H1 (cell line): ENCODE measurements at regions not wholly inside any gene's neighbourhood (a gene's known extent, or its start where the extent isn't known, plus 50 kb on each side); places are given as distances from the start of the nearest gene placed in this dataset.

Source experiments
- CTCF ChIA-PET: fragments of 300-600 bp; sonication (Branson Sonifier 250); formaldehyde crosslinking; loops from one replicate; lab custom pipeline; 2021; ENCODE audit not compliant: partially characterized antibody; lab: Charles Lee
- POLR2A ChIA-PET: fragments of 300-600 bp; sonication (Branson Sonifier 250); formaldehyde crosslinking; loops from one replicate; lab custom pipeline; 2021; ENCODE audit warnings: inconsistent platforms; ENCODE audit not compliant: partially characterized antibody; lab: Charles Lee
- DNase-seq, 2 experiments: peaks; one replicate each; pipeline versions ENCODE4 v3.0.0 to v3.0.0-alpha.2; 2010 to 2022; ENCODE audit warnings: low spot score in 2 of 2, low read depth in 1 of 2, mixed read lengths in 1 of 2
- FAIRE-seq: peaks from 2 replicates; lab custom pipeline; 2011; peaks lifted over from hg19 to GRCh38; lab: Jason Lieb, UNC
- H2AFZ ChIP-seq: 2 replicates; pipeline ENCODE4 v1.8.1; 2012; ENCODE audit warnings: low read length, inconsistent platforms
- H2AK5ac ChIP-seq: 2 replicates; pipeline ENCODE4 v1.6.1; 2013; ENCODE audit warnings: low read depth, low read length
- H2BK120ac ChIP-seq: replicated peaks from 2 replicates; pipeline ENCODE3; 2013; ENCODE audit warnings: low read depth, low read length, inconsistent platforms
- H2BK12ac ChIP-seq: 2 replicates; pipeline ENCODE4 v1.6.1; 2013; ENCODE audit warnings: low read depth, low read length
- H2BK15ac ChIP-seq: 2 replicates; pipeline ENCODE4 v1.6.1; 2013; ENCODE audit warnings: low read length
- H2BK20ac ChIP-seq: 2 replicates; pipeline ENCODE4 v1.6.1; 2013; ENCODE audit warnings: low read length
- H2BK5ac ChIP-seq: 2 replicates; pipeline ENCODE4 v1.6.1; 2013; ENCODE audit warnings: low read depth, low read length
- H3K14ac ChIP-seq: 2 replicates; pipeline ENCODE4 v1.6.1; 2013; ENCODE audit warnings: inconsistent platforms; ENCODE audit not compliant: insufficient read length
- H3K18ac ChIP-seq: 2 replicates; pipeline ENCODE4 v1.6.1; 2013; ENCODE audit warnings: low read length; ENCODE audit errors: extremely low read depth
- H3K23ac ChIP-seq: 2 replicates; pipeline ENCODE4 v1.6.1; 2013; ENCODE audit warnings: inconsistent platforms; ENCODE audit not compliant: insufficient read length
- H3K23me2 ChIP-seq: 2 replicates; pipeline ENCODE4 v1.6.1; 2013; ENCODE audit warnings: low read depth, low read length
- H3K27ac ChIP-seq: 2 replicates; pipeline ENCODE4 v1.6.1; 2011; ENCODE audit warnings: low read depth, low read length, inconsistent platforms
- H3K27me3 ChIP-seq, 4 experiments: replicated peaks in 1 of 4; 1 replicate in 1 of 4; 2 replicates in 3 of 4; pipeline versions ENCODE4 v1.6.1 to v1.8.1; 2011 to 2013; ENCODE audit warnings: low read length in 3 of 4, mild to moderate bottlenecking in 3 of 4, inconsistent platforms in 2 of 4, mixed read lengths in 2 of 4, moderate library complexity in 1 of 4; ENCODE audit not compliant: control insufficient read depth in 3 of 4, insufficient read depth in 3 of 4; ENCODE audit errors: extremely low read depth in 1 of 4
- H3K36me3 ChIP-seq, 4 experiments: 2 replicates each; pipeline versions ENCODE4 v1.6.1 to v1.8.1; 2011 to 2013; ENCODE audit warnings: mild to moderate bottlenecking in 4 of 4, low read length in 3 of 4, moderate library complexity in 2 of 4, control low read depth in 1 of 4, inconsistent platforms in 1 of 4; ENCODE audit not compliant: insufficient read depth in 4 of 4, control insufficient read depth in 2 of 4
- H3K4ac ChIP-seq: replicated peaks from 2 replicates; pipeline ENCODE3; 2013; ENCODE audit warnings: low read length, low read depth, mixed read lengths, inconsistent platforms; ENCODE audit not compliant: insufficient read length
- H3K4me1 ChIP-seq, 4 experiments: replicated peaks in 1 of 4; 1 replicate in 1 of 4; 2 replicates in 3 of 4; pipeline versions ENCODE4 v1.6.1 to v1.8.1; 2011 to 2013; ENCODE audit warnings: low read length in 3 of 4, inconsistent platforms in 2 of 4, mixed read lengths in 1 of 4; ENCODE audit not compliant: insufficient read depth in 4 of 4, control insufficient read depth in 3 of 4
- H3K4me2 ChIP-seq, 2 experiments: 2 replicates each; pipeline versions ENCODE4 v1.6.1 to v1.8.1; 2011 to 2013; ENCODE audit warnings: low read depth in 2 of 2, low read length in 2 of 2, control low read depth in 1 of 2, inconsistent platforms in 1 of 2, mild to moderate bottlenecking in 1 of 2; ENCODE audit not compliant: insufficient read depth in 1 of 2
- H3K4me3 ChIP-seq, 4 experiments: fragments of 200-600, 300-600 bp in 1 of 4; sonication (generic), shearing (Covaris generic), sonication (Bioruptor Twin) in 1 of 4; 2 replicates each; pipeline versions ENCODE4 v1.5.1 to v1.8.1; 2011 to 2016; ENCODE audit warnings: low read length in 4 of 4, low read depth in 3 of 4, control low read depth in 2 of 4, inconsistent platforms in 2 of 4, mild to moderate bottlenecking in 2 of 4, mixed read lengths in 1 of 4, moderate library complexity in 1 of 4; ENCODE audit not compliant: insufficient read depth in 2 of 4; ENCODE audit errors: extremely low read depth in 1 of 4
- H3K56ac ChIP-seq: replicated peaks from 2 replicates; pipeline ENCODE3; 2013; ENCODE audit warnings: low read depth, mild to moderate bottlenecking, mixed read lengths, low read length, inconsistent platforms; ENCODE audit not compliant: insufficient read length
- H3K79me1 ChIP-seq: 2 replicates; pipeline ENCODE4 v1.6.1; 2013; ENCODE audit warnings: low read depth, low read length, control low read depth
- H3K79me2 ChIP-seq, 2 experiments: 2 replicates each; pipeline versions ENCODE4 v1.6.1 to v1.8.1; 2012 to 2013; ENCODE audit warnings: low read length in 2 of 2, mild to moderate bottlenecking in 2 of 2, inconsistent platforms in 1 of 2; ENCODE audit not compliant: insufficient read depth in 2 of 2, control insufficient read depth in 1 of 2
- H3K9ac ChIP-seq, 4 experiments: replicated peaks in 1 of 4; 1 replicate in 1 of 4; 2 replicates in 3 of 4; pipeline versions ENCODE4 v1.6.1 to v1.8.1; 2011 to 2013; ENCODE audit warnings: low read depth in 3 of 4, low read length in 3 of 4, control low read depth in 2 of 4, mild to moderate bottlenecking in 2 of 4, moderate library complexity in 2 of 4, inconsistent platforms in 1 of 4; ENCODE audit errors: extremely low read depth in 1 of 4
- H3K9me3 ChIP-seq, 2 experiments: 2 replicates each; pipeline versions ENCODE4 v1.6.1 to v1.8.1; 2012 to 2013; ENCODE audit warnings: mild to moderate bottlenecking in 2 of 2, moderate library complexity in 2 of 2, control low read depth in 1 of 2, inconsistent platforms in 1 of 2, low read depth in 1 of 2, low read length in 1 of 2, mixed read lengths in 1 of 2; ENCODE audit not compliant: insufficient read depth in 2 of 2
- H4K20me1 ChIP-seq, 2 experiments: replicated peaks in 1 of 2; 2 replicates each; pipeline versions ENCODE3 to v1.8.1; 2011 to 2013; ENCODE audit warnings: inconsistent platforms in 2 of 2, low read length in 2 of 2, mild to moderate bottlenecking in 1 of 2; ENCODE audit not compliant: insufficient read depth in 2 of 2, control insufficient read depth in 1 of 2
- H4K5ac ChIP-seq: 2 replicates; pipeline ENCODE4 v1.6.1; 2013; ENCODE audit warnings: low read length, low read depth, mixed read lengths, inconsistent platforms; ENCODE audit not compliant: insufficient read length
- H4K8ac ChIP-seq: 2 replicates; pipeline ENCODE4 v1.8.0; 2013; ENCODE audit warnings: mild to moderate bottlenecking, moderate library complexity, low read length, inconsistent platforms; ENCODE audit not compliant: insufficient read depth; ENCODE audit errors: extremely low read depth
- H4K91ac ChIP-seq: replicated peaks from 2 replicates; pipeline ENCODE3; 2013; ENCODE audit warnings: low read length, mixed read lengths, inconsistent platforms; ENCODE audit not compliant: insufficient read length
- CBX5 ChIP-seq: fragments of 300-800, 300-1000 bp; sonication (generic); IDR thresholded peaks from 2 replicates; pipeline ENCODE4 v1.7.1; 2016; ENCODE audit warnings: antibody characterized with exemption, low read length, low read depth
- CEBPB ChIP-seq: IDR thresholded peaks from 2 replicates; pipeline ENCODE4 v1.6.1; 2012; ENCODE audit warnings: low read depth, low read length
- CHD2 ChIP-seq: IDR thresholded peaks from 2 replicates; pipeline ENCODE4 v1.6.1; 2012; ENCODE audit warnings: low read length, improper control_type of control experiment
- HDAC6 ChIP-seq: IDR thresholded peaks from one replicate; pipeline ENCODE4 v1.7.1; 2012; ENCODE audit warnings: low read depth, mild to moderate bottlenecking, inconsistent platforms, low read length, moderate library complexity
- KDM1A ChIP-seq: fragments of 200-600, 300-600 bp; sonication (generic); IDR thresholded peaks from 2 replicates; pipeline ENCODE4 v1.7.1; 2016; ENCODE audit warnings: mild to moderate bottlenecking, low read length, borderline replicate concordance
- RAD21 ChIP-seq, 2 experiments: IDR thresholded peaks in 1 of 2; conservative IDR thresholded peaks in 1 of 2; 2 replicates each; pipeline ENCODE4 v1.6.1; 2011; ENCODE audit warnings: low read depth in 2 of 2, low read length in 2 of 2, improper control_type of control experiment in 1 of 2, inconsistent platforms in 1 of 2, mild to moderate bottlenecking in 1 of 2, moderate library complexity in 1 of 2
- SAP30 ChIP-seq: fragments of 300-600 bp; sonication (generic); IDR thresholded peaks from 2 replicates; pipeline ENCODE4 v1.7.1; 2012; ENCODE audit warnings: low read length, moderate library complexity, mild to moderate bottlenecking, inconsistent platforms; ENCODE audit not compliant: insufficient read depth, insufficient replicate concordance
- SP2 ChIP-seq: IDR thresholded peaks from 2 replicates; pipeline ENCODE4 v1.6.1; 2012; ENCODE audit warnings: mild to moderate bottlenecking, low read length, inconsistent platforms
- SRF ChIP-seq: IDR thresholded peaks from 2 replicates; pipeline ENCODE4 v1.6.1; 2011; ENCODE audit warnings: mild to moderate bottlenecking, low read depth, low read length, moderate library complexity
- SUZ12 ChIP-seq: fragments of 200-600 bp; sonication (generic); IDR thresholded peaks from 2 replicates; pipeline ENCODE4 v1.6.1; 2012; ENCODE audit warnings: mild to moderate bottlenecking, inconsistent platforms, low read length, moderate library complexity, mixed read lengths
- TAF7 ChIP-seq: optimal IDR thresholded peaks from 2 replicates; pipeline ENCODE3; 2011; ENCODE audit warnings: low read depth, mild to moderate bottlenecking, inconsistent platforms, low read length, moderate library complexity, borderline replicate concordance
- TCF12 ChIP-seq: IDR thresholded peaks from 2 replicates; pipeline ENCODE4 v1.6.1; 2011; ENCODE audit warnings: low read depth, mild to moderate bottlenecking, low read length
- TF ChIP-seq, protein P1 (sequence below), 3 experiments: IDR thresholded peaks; 1 replicate in 2 of 3; 2 replicates in 1 of 3; pipeline versions ENCODE4 v1.5.1 to v1.6.1; 2011; ENCODE audit warnings: low read length in 3 of 3, mild to moderate bottlenecking in 3 of 3, inconsistent platforms in 2 of 3, low read depth in 1 of 3, moderate library complexity in 1 of 3; ENCODE audit not compliant: insufficient read depth in 1 of 3; ENCODE audit errors: control extremely low read depth in 1 of 3

DNA sequence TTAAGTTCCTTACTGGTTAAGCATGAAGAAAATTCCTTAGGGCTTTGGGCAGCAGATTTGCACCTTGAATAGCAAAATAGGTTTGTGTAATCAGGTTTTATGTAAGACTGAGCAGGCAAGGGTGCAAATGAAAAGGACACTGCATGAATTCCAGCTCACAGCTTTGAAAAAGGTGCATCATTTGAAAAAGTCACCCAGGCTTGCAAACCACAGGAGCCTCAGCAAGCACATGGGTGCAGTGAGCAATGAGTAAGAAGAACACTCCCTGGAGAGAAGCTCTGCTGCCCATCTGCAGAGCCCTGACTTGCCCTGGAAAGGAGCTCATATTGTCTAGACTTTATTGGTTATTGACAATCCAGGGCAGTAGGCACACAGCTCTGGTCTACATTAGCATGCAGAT, 165.6 kb upstream of the KCNJ16 start:
- Histone ChIP-seq H3K18ac (no peak overlapping the region), H2BK120ac (no peak overlapping the region), H3K4me3 (no peak overlapping the region), H3K4me2 (no peak overlapping the region), H3K27ac (no peak overlapping the region), H3K27me3 (no peaks in the 10 kb centered on the region), H3K4ac (no peak overlapping the region), H3K23ac (no peak overlapping the region), H2AFZ (no peak overlapping the region), H3K9me3 (no peaks in the 10 kb centered on the region), H4K91ac (no peak overlapping the region), H2BK15ac (no peak overlapping the region), H3K14ac (no peak overlapping the region), H4K5ac (no peak overlapping the region), H3K79me1 (no peaks in the 10 kb centered on the region), H3K9ac (no peak overlapping the region), H2BK5ac (no peak overlapping the region), H4K8ac (no peak overlapping the region), H3K56ac (no peak overlapping the region), H3K23me2 (no peaks in the 10 kb centered on the region), H4K20me1 (no peaks in the 10 kb centered on the region), H2BK12ac (no peak overlapping the region), H3K4me1 (peaks cover 0 to 5% (median under 1%) of the 10 kb centered on the region in 4 experiments; a peak in 2 of 7 replicates), H2AK5ac (no peak overlapping the region), H3K79me2 (no peaks in the 10 kb centered on the region), H3K36me3 (no peaks in the 10 kb centered on the region), H2BK20ac (no peak overlapping the region)
- ChIA-PET CTCF (interaction anchor here (0.6 kb wide), 1 partner anchor 290 kb away, joined by 3 read pairs; no protein-coding TSS in a partner anchor), POLR2A (no interaction called here)
- no peak for DNase-seq
- FAIRE-seq, result no peak
- TF ChIP-seq TAF7 (no peak), SP2 (no peak), HDAC6 (no peak), TCF12 (no peak), RAD21 (IDR thresholded peaks at IDR 0.05 in 1 of 2, conservative IDR thresholded peaks at IDR 0.05 in 1 of 2; ENCODE audit: low read depth in 2 of 2, low read length in 2 of 2) (no peak), SRF (no peak), SAP30 (no peak), CBX5 (no peak), CHD2 (no peak), SUZ12 (no peak), KDM1A (no peak), CEBPB (no peak)
- TF ChIP-seq, protein P1, sequence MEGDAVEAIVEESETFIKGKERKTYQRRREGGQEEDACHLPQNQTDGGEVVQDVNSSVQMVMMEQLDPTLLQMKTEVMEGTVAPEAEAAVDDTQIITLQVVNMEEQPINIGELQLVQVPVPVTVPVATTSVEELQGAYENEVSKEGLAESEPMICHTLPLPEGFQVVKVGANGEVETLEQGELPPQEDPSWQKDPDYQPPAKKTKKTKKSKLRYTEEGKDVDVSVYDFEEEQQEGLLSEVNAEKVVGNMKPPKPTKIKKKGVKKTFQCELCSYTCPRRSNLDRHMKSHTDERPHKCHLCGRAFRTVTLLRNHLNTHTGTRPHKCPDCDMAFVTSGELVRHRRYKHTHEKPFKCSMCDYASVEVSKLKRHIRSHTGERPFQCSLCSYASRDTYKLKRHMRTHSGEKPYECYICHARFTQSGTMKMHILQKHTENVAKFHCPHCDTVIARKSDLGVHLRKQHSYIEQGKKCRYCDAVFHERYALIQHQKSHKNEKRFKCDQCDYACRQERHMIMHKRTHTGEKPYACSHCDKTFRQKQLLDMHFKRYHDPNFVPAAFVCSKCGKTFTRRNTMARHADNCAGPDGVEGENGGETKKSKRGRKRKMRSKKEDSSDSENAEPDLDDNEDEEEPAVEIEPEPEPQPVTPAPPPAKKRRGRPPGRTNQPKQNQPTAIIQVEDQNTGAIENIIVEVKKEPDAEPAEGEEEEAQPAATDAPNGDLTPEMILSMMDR (IDR thresholded peaks at IDR 0.05; ENCODE audit: control extremely low read depth in 1 of 3, insufficient read depth in 1 of 3, low read depth in 1 of 3, low read length in 3 of 3), result no peak
